Adrenal gland (tissue), 5 donors: ENCODE measurements at regions not wholly inside any gene's neighbourhood (a gene's known extent, or its start where the extent isn't known, plus 50 kb on each side); places are given as distances from the start of the nearest gene placed in this dataset.

Experiments
- POLR2A ChIP-seq, 2 donors: fragments of 450-650 bp; IDR thresholded peaks; one replicate each; pipeline ENCODE4 v1.6.1; 2017; ENCODE audit warnings: antibody characterized with exemption in 2 of 2, mild to moderate bottlenecking in 2 of 2, moderate library complexity in 1 of 2
- TF ChIP-seq, protein P1 (sequence below), 6 experiments: fragments of 450-650 bp in 4 of 6; fragments of 200-600 bp in 2 of 6; sonication (generic) in 1 of 6; IDR thresholded peaks; 1 replicate in 5 of 6; 2 replicates in 1 of 6; pipeline versions ENCODE4 v1.5.1 to v1.8.0; 2016 to 2021; ENCODE audit warnings: antibody characterized with exemption in 6 of 6, mild to moderate bottlenecking in 2 of 6, moderate library complexity in 1 of 6
- donor health status: DM: no; HTN: no; CAD: no.

DNA sequence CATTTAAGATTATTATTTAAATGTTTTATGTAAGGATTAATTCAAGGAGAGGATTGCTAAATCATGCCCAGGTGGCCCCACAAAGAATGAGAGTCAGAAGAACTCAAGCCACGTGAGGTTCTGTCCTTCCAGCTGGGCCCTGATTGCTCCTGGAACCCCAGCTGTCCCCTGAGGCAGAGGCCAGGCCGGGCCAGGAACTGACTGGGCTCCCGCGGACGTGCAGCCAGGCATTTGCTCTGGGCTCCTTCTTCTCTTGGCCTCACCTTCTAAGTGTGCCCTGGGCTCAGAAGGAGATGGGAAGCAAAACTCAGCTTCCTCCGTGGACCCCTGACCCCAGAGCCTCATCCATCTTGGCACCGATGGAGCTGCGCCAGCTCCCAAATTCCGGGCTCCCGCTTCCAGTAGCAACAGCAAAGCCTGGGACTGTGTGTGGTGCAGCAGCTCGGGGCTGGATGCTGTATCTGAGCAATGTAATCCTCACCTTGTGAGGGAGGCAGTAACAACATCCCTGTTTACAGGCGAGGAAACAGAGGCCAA lies 250.6 kb upstream of the PPP2R2D start:
- TF ChIP-seq, protein P1, sequence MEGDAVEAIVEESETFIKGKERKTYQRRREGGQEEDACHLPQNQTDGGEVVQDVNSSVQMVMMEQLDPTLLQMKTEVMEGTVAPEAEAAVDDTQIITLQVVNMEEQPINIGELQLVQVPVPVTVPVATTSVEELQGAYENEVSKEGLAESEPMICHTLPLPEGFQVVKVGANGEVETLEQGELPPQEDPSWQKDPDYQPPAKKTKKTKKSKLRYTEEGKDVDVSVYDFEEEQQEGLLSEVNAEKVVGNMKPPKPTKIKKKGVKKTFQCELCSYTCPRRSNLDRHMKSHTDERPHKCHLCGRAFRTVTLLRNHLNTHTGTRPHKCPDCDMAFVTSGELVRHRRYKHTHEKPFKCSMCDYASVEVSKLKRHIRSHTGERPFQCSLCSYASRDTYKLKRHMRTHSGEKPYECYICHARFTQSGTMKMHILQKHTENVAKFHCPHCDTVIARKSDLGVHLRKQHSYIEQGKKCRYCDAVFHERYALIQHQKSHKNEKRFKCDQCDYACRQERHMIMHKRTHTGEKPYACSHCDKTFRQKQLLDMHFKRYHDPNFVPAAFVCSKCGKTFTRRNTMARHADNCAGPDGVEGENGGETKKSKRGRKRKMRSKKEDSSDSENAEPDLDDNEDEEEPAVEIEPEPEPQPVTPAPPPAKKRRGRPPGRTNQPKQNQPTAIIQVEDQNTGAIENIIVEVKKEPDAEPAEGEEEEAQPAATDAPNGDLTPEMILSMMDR (IDR thresholded peaks at IDR 0.05) = no peak
- no peak for TF ChIP-seq POLR2A (IDR thresholded peaks at IDR 0.05)
